SH-SY5Y (cell line): ENCODE measurements at regions not wholly inside any gene's neighbourhood (a gene's known extent, or its start where the extent isn't known, plus 50 kb on each side); places are given as distances from the start of the nearest gene placed in this dataset.

Experiments
- GATA2 ChIP-seq: IDR thresholded peaks from 2 replicates; pipeline ENCODE4 v1.6.1; 2011; ENCODE audit warnings: mild to moderate bottlenecking, low read depth, low read length
- GATA3 ChIP-seq: IDR thresholded peaks from 2 replicates; pipeline ENCODE4 v1.6.1; 2011; ENCODE audit warnings: low read depth, mild to moderate bottlenecking, low read length, moderate library complexity

DNA sequence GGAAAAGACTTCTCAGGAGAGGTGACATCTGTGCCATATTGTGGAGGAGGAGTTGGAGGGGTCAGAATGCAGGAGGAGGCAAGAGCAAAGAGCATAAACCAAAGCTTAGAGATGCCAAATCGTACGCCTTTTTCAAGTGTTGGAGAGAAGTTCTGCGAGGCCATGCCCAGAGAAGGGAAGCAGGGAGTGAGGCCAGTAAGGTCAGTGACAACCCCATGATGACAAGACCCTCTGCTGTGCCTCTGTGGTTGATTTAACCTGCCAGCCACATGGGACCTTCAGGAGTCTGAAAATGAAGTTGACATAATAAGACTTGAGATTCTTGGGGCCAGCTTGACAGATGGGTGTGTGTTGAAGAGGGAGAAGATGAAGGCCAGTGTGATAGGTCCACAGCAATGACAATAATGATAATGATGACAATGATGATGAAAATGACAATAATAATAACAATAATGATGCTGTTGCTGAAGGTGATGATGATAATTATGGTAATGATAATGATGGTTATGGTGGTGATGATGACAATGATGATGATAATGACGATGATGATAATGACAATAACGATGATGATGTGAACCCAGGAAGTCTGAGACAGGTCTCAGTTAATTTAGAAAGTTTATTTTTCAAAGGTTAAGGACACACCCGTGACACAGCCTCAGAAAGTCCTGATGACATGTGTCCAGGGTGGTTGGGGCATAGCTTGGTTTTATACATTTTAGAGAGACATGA lies 152.6 kb upstream of the B3GAT1 start:
- TF ChIP-seq GATA2 (no peak), GATA3 (no peak)

DNA sequence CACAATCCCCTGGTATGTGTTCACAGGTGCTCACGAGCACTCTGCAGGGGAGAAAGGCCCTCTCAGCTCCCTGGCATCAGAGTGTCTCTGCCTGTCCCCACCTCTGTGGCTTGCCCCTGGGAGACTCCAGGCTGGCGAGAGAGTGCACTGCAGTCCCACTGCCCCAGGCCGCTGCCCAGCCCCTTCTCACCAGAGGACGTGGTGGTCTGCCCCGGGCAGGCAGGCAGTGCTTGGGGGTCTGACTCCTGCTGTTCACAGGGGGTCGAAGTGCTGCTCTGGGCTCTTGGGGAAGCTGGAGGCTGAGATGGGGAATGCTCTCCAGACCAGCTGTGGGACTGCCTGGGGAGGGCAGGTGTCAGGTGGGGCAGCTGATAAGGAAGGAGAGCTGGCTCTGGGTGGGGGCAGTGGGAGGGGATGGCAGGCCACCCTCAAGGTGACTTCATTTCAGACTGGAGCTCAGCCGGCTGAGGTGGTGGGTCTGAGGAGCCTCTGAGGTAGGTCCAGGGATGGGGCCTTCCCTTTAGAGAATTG lies 151.0 kb upstream of the B3GAT1 start:
- no peak for TF ChIP-seq GATA3
- TF ChIP-seq GATA2, result no peak

DNA sequence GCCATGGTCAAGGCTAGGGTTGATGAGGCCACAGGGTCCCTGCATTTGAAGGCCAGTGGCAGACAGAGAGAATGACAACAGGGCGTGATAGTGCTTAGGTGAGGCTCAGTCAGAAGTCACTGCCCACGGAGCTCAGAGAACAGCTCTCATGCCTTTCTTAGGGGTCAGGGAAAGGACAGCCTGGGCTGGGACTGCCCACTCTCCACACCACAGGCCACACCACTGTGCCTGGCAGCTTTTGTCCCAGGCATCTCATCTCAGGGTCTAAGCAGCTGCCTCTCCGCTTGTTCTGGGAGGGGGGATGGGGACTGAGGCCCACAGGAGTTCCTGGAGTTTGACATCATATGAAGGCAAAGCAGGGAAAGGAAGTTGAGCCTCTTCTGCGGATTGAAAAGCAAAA lies 150.2 kb upstream of the B3GAT1 start:
- no peak for TF ChIP-seq GATA2
- TF ChIP-seq GATA3, result no peak

DNA sequence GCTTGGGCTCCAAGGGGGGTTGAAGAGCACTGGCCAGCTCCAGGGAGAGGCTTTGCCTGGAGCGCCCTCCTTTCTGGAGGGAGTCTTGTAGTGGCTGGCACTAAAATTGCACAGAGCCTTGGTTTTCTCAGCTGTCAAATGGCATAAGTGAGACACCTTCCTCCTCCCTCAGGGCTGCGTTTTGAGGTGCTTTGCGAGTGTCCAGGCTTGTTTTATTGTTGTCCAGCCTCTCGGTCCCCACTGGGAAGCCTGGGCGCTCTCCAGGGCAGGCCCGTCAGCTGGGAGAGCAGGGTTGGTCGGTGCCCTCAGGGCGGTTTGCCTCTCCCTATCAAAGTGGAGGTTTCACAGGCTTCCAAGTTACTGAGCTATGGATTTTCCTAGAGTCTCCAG lies 149.3 kb upstream of the B3GAT1 start:
- TF ChIP-seq GATA2 (no peak), GATA3 (no peak)

DNA sequence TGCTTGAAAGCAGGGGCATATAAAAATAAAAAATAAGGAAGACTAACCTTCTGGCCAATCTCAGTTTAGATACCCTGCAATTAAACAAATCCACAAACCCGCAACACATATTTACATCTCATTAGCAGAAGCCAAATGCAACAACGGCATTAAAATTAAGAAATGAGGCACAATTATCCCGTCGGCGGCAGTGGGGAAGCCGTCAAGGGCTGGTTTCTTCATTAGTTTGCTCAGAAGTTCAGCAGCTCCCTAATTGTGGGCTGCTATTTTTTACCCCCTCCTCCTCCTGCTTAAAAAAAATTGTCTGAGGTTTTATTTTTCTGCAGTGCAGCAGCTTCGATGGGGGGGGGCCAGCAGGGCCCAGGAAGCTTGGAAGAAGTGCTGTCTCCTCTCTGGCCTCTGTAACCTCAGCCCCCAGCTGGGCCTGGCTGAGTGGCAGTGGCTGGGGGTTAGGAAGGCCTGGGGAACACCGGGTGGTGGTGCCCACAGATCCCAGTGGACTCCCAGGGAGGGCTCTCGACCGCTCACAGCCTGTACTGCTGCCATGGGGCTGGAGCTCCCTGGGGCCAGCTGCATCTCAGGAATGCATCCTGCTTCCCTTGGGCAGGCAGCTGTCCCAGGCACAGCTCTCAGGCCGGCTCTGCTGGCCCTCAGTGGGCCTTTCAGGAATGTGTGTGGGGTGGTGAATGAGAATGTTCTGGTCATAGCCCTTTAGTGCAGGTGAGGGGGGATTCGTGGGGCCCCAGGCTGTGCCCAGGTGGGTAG lies 148.7 kb upstream of the B3GAT1 start:
- no peak for TF ChIP-seq GATA2
- TF ChIP-seq GATA3, result no peak

DNA sequence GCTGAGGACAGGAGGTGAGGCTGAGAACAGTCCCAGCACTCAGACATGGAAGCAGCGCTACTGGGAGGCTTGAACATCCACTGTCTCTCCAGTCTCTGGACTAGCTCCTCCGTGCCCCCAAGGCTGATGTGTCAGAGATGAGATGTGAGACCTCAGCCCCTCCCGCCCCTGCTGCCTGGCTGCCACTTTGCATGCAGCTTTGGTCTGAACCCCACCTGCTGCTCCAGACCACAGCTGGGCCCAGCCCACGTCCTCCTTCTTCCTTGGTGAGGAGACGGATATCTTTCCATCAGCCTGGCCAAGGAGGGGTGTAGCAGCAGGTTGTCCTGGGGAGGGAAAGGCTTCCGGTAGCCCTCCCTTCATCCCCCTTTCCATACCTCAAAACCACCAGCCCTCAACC lies 148.0 kb upstream of the B3GAT1 start:
- TF ChIP-seq GATA3 (no peak), GATA2 (no peak; the same call in 1 of the 2 replicates)

DNA sequence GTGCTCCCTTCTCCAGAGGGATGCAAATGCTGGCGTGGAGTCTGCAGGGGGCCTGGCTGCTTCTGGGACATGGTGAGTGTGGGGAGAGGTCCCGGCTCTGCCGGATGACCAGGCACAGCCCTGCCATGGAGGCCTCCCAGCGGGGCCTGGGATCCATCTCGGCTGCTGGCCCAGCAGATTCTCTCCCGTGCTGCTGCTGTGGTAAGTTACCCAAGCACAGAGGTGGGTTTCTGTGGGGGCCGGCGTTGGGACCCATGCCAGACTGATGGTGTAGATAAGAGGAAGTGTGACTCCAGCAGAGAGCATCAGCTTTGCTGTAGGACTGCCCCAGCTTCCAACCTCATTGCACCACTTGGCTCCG lies 147.5 kb upstream of the B3GAT1 start:
- TF ChIP-seq GATA2, result peak; percentile 86
- peak; percentile 59 for TF ChIP-seq GATA3

DNA sequence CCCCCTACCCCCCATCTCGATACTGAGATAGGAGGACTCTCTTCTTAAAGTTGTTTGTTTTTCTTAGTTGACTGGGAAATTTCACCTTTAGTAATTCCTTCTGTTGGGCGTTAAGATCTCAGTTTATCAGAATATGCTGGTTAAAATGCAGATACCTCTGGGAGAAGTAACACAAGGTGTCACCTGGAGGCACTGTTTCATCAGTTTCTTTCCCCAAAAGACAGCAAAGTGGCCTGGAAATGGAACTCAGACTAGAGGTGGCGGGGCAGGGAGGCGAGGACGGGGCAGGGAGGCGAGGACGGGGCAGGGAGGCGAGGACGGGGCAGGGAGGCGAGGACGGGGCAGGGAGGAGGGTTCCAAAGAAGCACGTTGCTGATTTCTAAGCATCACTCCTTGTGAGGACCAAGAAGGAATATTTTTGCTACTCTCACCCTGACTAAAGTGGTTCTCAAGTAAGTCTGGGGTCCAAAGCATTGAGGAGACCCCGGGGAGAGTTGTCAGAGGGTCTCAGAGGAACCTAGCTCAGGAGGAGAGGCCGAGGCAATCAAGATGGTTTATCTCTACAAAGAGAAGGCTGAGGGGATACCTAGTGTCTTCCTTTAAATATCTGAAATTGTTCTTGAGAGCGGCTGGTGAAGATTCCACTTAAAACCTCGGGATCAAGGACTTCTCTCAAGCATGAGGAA lies 147.0 kb upstream of the B3GAT1 start:
- TF ChIP-seq GATA2, result no peak
- TF ChIP-seq GATA3, result no peak

DNA sequence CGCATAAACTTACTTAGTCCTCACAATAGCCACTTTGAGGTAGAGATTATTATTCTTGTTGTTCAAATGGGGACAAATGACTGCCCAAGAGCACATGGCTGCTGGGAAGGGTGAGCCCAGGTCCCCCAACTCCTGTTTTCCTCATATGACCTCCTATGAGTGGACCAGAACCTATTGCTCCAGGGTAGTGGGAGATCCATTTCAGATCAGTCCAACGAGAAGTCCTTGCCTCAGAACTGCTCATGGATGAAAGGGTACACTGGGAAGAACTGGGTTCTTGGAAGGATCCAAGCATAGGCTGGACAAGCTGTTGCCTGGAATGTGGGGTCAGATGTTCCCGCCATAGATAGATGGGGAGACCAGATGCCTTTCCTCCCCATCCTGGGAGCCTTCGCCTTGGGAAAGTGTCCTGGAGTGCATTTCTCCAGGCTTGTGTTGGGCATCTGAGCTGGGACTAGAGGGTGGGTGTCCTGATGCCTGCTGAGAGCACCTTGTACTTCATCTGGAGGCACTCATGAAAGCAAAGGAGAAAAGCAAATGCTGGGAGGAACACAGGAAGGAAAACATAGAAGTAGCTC lies 146.3 kb upstream of the B3GAT1 start:
- TF ChIP-seq GATA2 (no peak), GATA3 (no peak)

DNA sequence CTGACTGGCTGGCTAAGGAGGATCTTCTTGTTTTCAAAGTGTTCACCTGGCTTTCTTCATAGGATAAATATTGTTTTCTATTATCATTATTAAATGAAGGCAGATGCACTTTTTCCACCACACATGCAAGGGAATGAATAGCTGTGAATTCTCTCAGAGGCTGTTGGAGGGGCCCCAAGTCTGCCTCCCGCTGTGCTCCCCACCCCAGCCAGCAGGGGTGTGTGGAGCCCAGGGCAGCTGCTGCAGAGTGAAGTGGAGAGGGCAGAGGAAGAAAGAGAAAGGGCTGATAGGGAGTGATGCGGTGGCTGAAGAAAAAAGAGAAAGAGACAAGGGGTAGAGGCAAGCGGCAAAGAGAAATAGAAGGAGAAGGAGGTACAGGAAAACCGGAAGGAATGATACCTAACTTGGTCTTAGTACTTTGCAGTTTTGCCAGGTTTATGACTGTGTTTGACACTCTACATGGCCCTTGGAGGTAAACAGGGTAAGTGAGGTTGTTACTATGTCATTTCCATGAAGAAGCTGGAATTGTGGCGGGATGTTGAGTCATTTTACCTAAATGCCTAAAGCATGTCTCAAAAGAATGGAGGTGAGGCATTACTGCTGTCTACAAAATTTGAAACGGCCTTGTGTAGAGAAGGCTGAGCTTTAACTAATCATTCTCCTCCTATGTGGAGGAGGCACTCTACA lies 145.7 kb upstream of the B3GAT1 start:
- TF ChIP-seq GATA3 (no peak), GATA2 (no peak)

DNA sequence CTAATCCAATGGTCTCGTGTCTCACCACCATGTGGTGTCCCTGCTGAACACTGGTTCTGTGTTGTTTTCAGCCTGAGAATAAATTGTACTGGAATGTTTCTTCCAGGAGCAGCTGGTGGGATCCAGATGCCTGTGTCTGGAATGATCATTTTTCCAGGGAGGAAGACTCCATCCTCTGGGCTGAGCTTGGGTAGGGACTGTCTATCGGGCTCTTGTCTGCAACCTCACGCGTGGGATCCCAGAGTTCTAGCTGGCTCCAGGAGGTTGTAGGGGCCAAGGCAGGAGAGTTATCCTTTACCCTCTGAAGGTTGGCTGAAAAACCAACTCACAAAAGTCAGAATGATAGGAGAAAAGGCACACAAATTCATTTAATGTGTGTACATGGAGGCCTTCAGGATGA lies 144.1 kb upstream of the B3GAT1 start:
- no peak for TF ChIP-seq GATA2
- TF ChIP-seq GATA3, result no peak

DNA sequence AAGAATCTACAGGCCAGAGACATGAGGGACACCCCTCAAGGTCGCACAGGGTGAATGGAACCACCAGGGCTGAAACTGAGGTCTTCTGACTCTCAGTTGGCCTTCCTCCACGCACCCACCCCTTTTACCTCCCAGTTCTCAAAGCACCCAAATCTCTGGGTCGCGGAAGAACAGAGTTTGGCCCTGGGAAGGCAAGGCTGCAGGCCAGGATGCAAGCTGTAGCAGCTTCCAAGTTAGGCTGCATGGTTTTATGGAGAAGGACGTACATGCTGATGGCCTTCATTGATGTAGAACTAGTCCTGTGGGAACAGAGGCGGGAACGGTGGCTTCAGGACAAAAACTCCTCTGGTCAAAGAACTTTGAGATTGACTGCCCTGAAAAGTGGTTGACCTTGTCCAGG lies 143.5 kb upstream of the B3GAT1 start:
- TF ChIP-seq GATA3 (no peak), GATA2 (no peak)

DNA sequence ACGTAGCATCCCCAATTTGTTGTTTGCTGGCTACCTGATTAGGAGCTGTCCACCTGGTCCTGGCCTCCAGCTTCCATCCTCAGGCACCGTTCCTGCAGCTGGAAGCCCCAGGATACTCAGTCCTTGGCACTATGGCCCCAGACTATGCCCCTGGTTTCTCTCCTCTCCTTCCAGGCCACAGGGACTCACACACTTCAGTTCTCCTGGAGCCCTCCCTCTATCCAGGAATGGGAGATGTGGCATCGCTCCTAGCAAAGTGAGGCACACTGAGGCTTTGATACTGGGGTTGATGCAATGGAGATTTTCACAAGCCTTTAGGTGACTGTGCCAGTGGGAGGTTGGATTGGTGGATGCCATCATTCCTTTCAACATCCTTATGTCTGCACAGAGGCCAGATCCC lies 142.8 kb upstream of the B3GAT1 start:
- no peak for TF ChIP-seq GATA3
- no peak for TF ChIP-seq GATA2

DNA sequence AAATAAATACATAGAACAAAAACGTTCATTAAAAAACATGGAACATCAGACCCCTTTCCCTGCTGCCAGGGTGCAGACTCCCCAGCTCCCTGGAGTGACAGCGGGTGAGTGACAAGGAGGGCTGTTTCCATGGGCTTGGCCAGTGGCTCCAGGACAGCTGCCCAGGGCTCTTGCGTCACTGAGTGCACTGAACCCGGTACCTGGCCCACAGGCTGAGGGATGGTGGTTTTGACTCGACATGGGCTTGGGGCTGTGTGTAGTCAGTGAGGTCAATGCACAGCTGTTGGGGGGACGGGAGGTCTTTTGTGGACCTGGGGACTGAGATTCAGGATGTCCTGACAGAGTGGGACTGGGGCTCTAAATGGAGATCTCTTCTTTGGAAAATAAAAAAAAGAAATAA lies 142.1 kb upstream of the B3GAT1 start:
- TF ChIP-seq GATA2, result no peak
- TF ChIP-seq GATA3, result no peak
